IMR-90 (cell line): ENCODE measurements at regions not wholly inside any gene's neighbourhood (a gene's known extent, or its start where the extent isn't known, plus 50 kb on each side); places are given as distances from the start of the nearest gene placed in this dataset.

Source experiments
- ATAC-seq: fragments of 200-7000 bp; cut with Tn5 transposase; 2 replicates; pipeline ENCODE4 v1.9.1; 2020; ENCODE audit warnings: low read depth, mild to moderate bottlenecking, moderate library complexity
- BruUV-seq: library from RNA; stranded (reverse); fragments of 400-500 nt; replicated peaks from 2 replicates; lab custom pipeline; 2021; lab: Mats Ljungman, UMichigan
- CTCF ChIA-PET: fragments of 300-600 bp; formaldehyde crosslinking; extraction: SDS; loops from one replicate; lab custom pipeline; 2021; ENCODE audit warnings: antibody characterized with exemption; lab: Yijun Ruan, JAX
- POLR2A ChIA-PET: fragments of 300-600 bp; sonication (Branson Sonifier 250); formaldehyde crosslinking; loops from one replicate; lab custom pipeline; 2022; ENCODE audit warnings: antibody characterized with exemption; ENCODE audit not compliant: unreplicated experiment; lab: Charles Lee
- DNase-seq: peaks from one replicate; pipeline ENCODE4 v3.0.0; 2013
- H2AFZ ChIP-seq: replicated peaks from 2 replicates; pipeline ENCODE3; 2013; ENCODE audit warnings: low read length, mild to moderate bottlenecking; ENCODE audit not compliant: poor library complexity
- H2AK5ac ChIP-seq: 2 replicates; pipeline ENCODE4 v1.6.1; 2013; ENCODE audit warnings: low read depth, low read length, inconsistent platforms
- H2AK9ac ChIP-seq: replicated peaks from 2 replicates; pipeline ENCODE3; 2013; ENCODE audit warnings: mild to moderate bottlenecking, low read depth, low read length, moderate library complexity; ENCODE audit not compliant: poor library complexity
- H2BK120ac ChIP-seq: 2 replicates; pipeline ENCODE4 v1.6.1; 2013; ENCODE audit warnings: low read depth, low read length, inconsistent platforms
- H2BK15ac ChIP-seq: 3 replicates; pipeline ENCODE4 v1.6.1; 2013; ENCODE audit warnings: low read depth, low read length, inconsistent platforms
- H2BK20ac ChIP-seq: 2 replicates; pipeline ENCODE4 v1.6.1; 2013; ENCODE audit warnings: low read depth, mild to moderate bottlenecking, inconsistent platforms, low read length, moderate library complexity
- H2BK5ac ChIP-seq: 2 replicates; pipeline ENCODE4 v1.6.1; 2013; ENCODE audit warnings: mild to moderate bottlenecking, low read depth, low read length, inconsistent platforms; ENCODE audit not compliant: poor library complexity, severe bottlenecking
- H3K14ac ChIP-seq: replicated peaks from 2 replicates; pipeline ENCODE4 v1.6.1; 2013; ENCODE audit warnings: low read depth, low read length, inconsistent platforms
- H3K18ac ChIP-seq: 2 replicates; pipeline ENCODE4 v1.6.1; 2013; ENCODE audit warnings: low read depth, low read length, control low read depth
- H3K23ac ChIP-seq: 2 replicates; pipeline ENCODE4 v1.6.1; 2013; ENCODE audit warnings: low read depth, low read length, inconsistent platforms
- H3K27ac ChIP-seq: 2 replicates; pipeline ENCODE4 v1.5.1; 2013; ENCODE audit warnings: mild to moderate bottlenecking, control low read depth, low read length; ENCODE audit not compliant: insufficient read depth
- H3K27me3 ChIP-seq: 2 replicates; pipeline ENCODE4 v1.6.1; 2013; ENCODE audit warnings: low read length; ENCODE audit not compliant: control insufficient read depth, insufficient read depth
- H3K36me3 ChIP-seq: 2 replicates; pipeline ENCODE4 v1.6.1; 2013; ENCODE audit warnings: low read length, mixed read lengths; ENCODE audit not compliant: control insufficient read depth, insufficient read depth
- H3K4ac ChIP-seq: 2 replicates; pipeline ENCODE4 v1.6.1; 2013; ENCODE audit warnings: low read depth, low read length, inconsistent platforms
- H3K4me1 ChIP-seq: 2 replicates; pipeline ENCODE4 v1.6.1; 2013; ENCODE audit warnings: low read length, mixed read lengths; ENCODE audit not compliant: control insufficient read depth, insufficient read depth
- H3K4me2 ChIP-seq: 2 replicates; pipeline ENCODE4 v1.6.1; 2013; ENCODE audit warnings: low read depth, mild to moderate bottlenecking, control low read depth, low read length, moderate library complexity
- H3K4me3 ChIP-seq: 2 replicates; pipeline ENCODE4 v1.5.1; 2013; ENCODE audit warnings: low read depth, mild to moderate bottlenecking, control low read depth, low read length, moderate library complexity; ENCODE audit not compliant: insufficient read depth
- H3K56ac ChIP-seq: 2 replicates; pipeline ENCODE4 v1.6.1; 2013; ENCODE audit warnings: low read length, inconsistent platforms; ENCODE audit not compliant: insufficient read depth; ENCODE audit errors: extremely low read depth
- H3K79me1 ChIP-seq, 2 experiments: 2 replicates each; pipeline ENCODE4 v1.6.1; 2013; ENCODE audit warnings: low read length in 2 of 2, inconsistent platforms in 1 of 2, low read depth in 1 of 2
- H3K9ac ChIP-seq: 2 replicates; pipeline ENCODE4 v1.6.1; 2013; ENCODE audit warnings: low read depth, low read length, control low read depth
- H3K9me1 ChIP-seq: 2 replicates; pipeline ENCODE4 v1.6.1; 2013; ENCODE audit warnings: low read length, inconsistent platforms; ENCODE audit not compliant: insufficient read depth
- H3K9me3 ChIP-seq: 2 replicates; pipeline ENCODE4 v1.6.1; 2013; ENCODE audit warnings: low read length; ENCODE audit not compliant: control insufficient read depth, insufficient read depth
- H4K20me1 ChIP-seq: 2 replicates; pipeline ENCODE4 v1.6.1; 2013; ENCODE audit warnings: low read length, inconsistent platforms; ENCODE audit not compliant: insufficient read depth
- H4K5ac ChIP-seq: 2 replicates; pipeline ENCODE4 v1.6.1; 2013; ENCODE audit warnings: mild to moderate bottlenecking, low read depth, low read length, control low read depth
- H4K8ac ChIP-seq, 2 experiments: 2 replicates each; pipeline ENCODE4 v1.6.1; 2013; ENCODE audit warnings: low read depth in 2 of 2, low read length in 2 of 2, control low read depth in 1 of 2, inconsistent platforms in 1 of 2
- H4K91ac ChIP-seq: 2 replicates; pipeline ENCODE4 v1.6.1; 2013; ENCODE audit warnings: low read depth, low read length, inconsistent platforms; ENCODE audit not compliant: insufficient read depth
- BHLHE40 ChIP-seq: fragments of 150-350 bp; IDR thresholded peaks from 2 replicates; pipeline ENCODE4 v1.6.1; 2016; ENCODE audit warnings: mild to moderate bottlenecking, low read depth, low read length
- CEBPB ChIP-seq: IDR thresholded peaks from 2 replicates; pipeline ENCODE4 v1.6.1; 2012; ENCODE audit warnings: low read depth, low read length, improper control_type of control experiment
- CHD1 ChIP-seq: IDR thresholded peaks from 2 replicates; pipeline ENCODE4 v1.6.1; 2012; ENCODE audit warnings: low read depth, low read length, improper control_type of control experiment
- CTCF ChIP-seq: conservative IDR thresholded peaks from 2 replicates; pipeline ENCODE4 v1.5.1; 2012; ENCODE audit warnings: mild to moderate bottlenecking, low read depth, low read length, improper control_type of control experiment
- ELK1 ChIP-seq: fragments of 150-350 bp; IDR thresholded peaks from 2 replicates; pipeline ENCODE4 v1.6.1; 2016; ENCODE audit warnings: low read depth, mild to moderate bottlenecking, low read length, moderate library complexity, borderline replicate concordance
- FOS ChIP-seq: fragments of 150-350 bp; IDR thresholded peaks from 2 replicates; pipeline ENCODE4 v1.6.1; 2016; ENCODE audit warnings: low read depth, low read length
- MAFK ChIP-seq: IDR thresholded peaks from 2 replicates; pipeline ENCODE4 v1.6.1; 2012; ENCODE audit warnings: low read depth, low read length, improper control_type of control experiment
- MAZ ChIP-seq: IDR thresholded peaks from 2 replicates; pipeline ENCODE4 v1.6.1; 2012; ENCODE audit warnings: low read depth, mild to moderate bottlenecking, low read length, improper control_type of control experiment, moderate library complexity, borderline replicate concordance
- MXI1 ChIP-seq: IDR thresholded peaks from 2 replicates; pipeline ENCODE4 v1.6.1; 2012; ENCODE audit warnings: low read depth, mild to moderate bottlenecking, low read length, moderate library complexity, borderline replicate concordance
- NFE2L2 ChIP-seq: fragments of 150-350 bp; IDR thresholded peaks from 2 replicates; pipeline ENCODE4 v1.6.1; 2016; ENCODE audit warnings: low read depth, mild to moderate bottlenecking, low read length
- POLR2A ChIP-seq: IDR thresholded peaks from 2 replicates; pipeline ENCODE4 v1.6.1; 2012; ENCODE audit warnings: mild to moderate bottlenecking, low read depth, low read length
- RAD21 ChIP-seq: IDR thresholded peaks from 2 replicates; pipeline ENCODE4 v1.6.1; 2012; ENCODE audit warnings: low read length, improper control_type of control experiment
- RCOR1 ChIP-seq: IDR thresholded peaks from 2 replicates; pipeline ENCODE4 v1.6.1; 2012; ENCODE audit warnings: mild to moderate bottlenecking, low read length, improper control_type of control experiment; ENCODE audit not compliant: insufficient replicate concordance
- RFX5 ChIP-seq: IDR thresholded peaks from 2 replicates; pipeline ENCODE4 v1.8.0; 2012; ENCODE audit warnings: low read depth, mild to moderate bottlenecking, low read length, moderate library complexity
- SMC3 ChIP-seq: fragments of 150-350 bp; IDR thresholded peaks from 2 replicates; pipeline ENCODE4 v1.6.1; 2016; ENCODE audit warnings: low read depth, mild to moderate bottlenecking, antibody characterized with exemption, low read length, moderate library complexity
- USF2 ChIP-seq: fragments of 150-350 bp; IDR thresholded peaks from 2 replicates; pipeline ENCODE4 v1.6.1; 2017; ENCODE audit warnings: mild to moderate bottlenecking, antibody characterized with exemption, low read length, low read depth
- WGBS, 2 experiments: methylation state at CpG; one replicate each; pipeline versions ENCODE4 v1.1.5 to v1.1.7; 2013; ENCODE audit warnings: missing lambda C conversion rate in 2 of 2; ENCODE audit not compliant: insufficient read length in 1 of 2; ENCODE audit errors: extremely low coverage in 2 of 2; 5-methylcytosine and 5-hydroxymethylcytosine counted together
- dilution Hi-C: fragments of 300-500 bp; cut with HindIII; formaldehyde crosslinking; loops from one replicate; pipeline ENCODE4 v1.14.3; 2018; ENCODE audit warnings: low sequenced_read_pairs; ENCODE audit not compliant: unreplicated experiment
- in situ Hi-C: fragments of 300-500 bp; cut with MboI; formaldehyde crosslinking; loops from 3 replicates; pipeline ENCODE4 v1.14.3; 2019; ENCODE audit warnings: low sequenced_read_pairs, inconsistent platforms, mixed read lengths
- intact Hi-C: fragments of 100-400 bp; cut with micrococcal nuclease; formaldehyde crosslinking; loops from 2 replicates; pipeline ENCODE4 v1.10.0; 2022

GRCh38 chr1:187396929-187397796, 568.4 kb downstream of the PLA2G4A start:
- no TSS peak for BruUV-seq
- no peak overlapping the region for H3K4ac ChIP-seq
- H3K79me1 ChIP-seq, result no peaks in the 10 kb centered on the region
- H4K5ac ChIP-seq, result no peak overlapping the region
- H2BK120ac ChIP-seq, result no peak overlapping the region
- H3K27me3 ChIP-seq, result no peaks in the 10 kb centered on the region
- H3K4me2 ChIP-seq, result no peak overlapping the region
- ATAC-seq, result no peak
- H2AFZ ChIP-seq, result no peak overlapping the region
- no peak overlapping the region for H3K27ac ChIP-seq
- no peaks in the 10 kb centered on the region for H3K4me1 ChIP-seq
- ChIA-PET POLR2A (no interaction called here), CTCF (no interaction called here)
- H3K23ac ChIP-seq, result no peak overlapping the region
- peak overlapping the region; percentile 15; the same call in 1 of the 2 replicates for H3K14ac ChIP-seq
- H3K18ac ChIP-seq, result no peak overlapping the region
- H3K56ac ChIP-seq, result no peak overlapping the region
- intact Hi-C loops (no loop called here), dilution Hi-C loops (no loop called here), in situ Hi-C loops (no loop called here)
- H2AK5ac ChIP-seq, result no peak overlapping the region
- no peaks in the 10 kb centered on the region for H4K20me1 ChIP-seq
- H3K36me3 ChIP-seq, result no peaks in the 10 kb centered on the region
- no peaks in the 10 kb centered on the region for H3K9me1 ChIP-seq
- DNase-seq, result no peak
- no peak overlapping the region for H3K9ac ChIP-seq
- H2AK9ac ChIP-seq, result no peak overlapping the region
- H2BK15ac ChIP-seq, result no peak overlapping the region
- no CpG with 5 or more reads among the region's 12 CpGs for WGBS, 2 experiments
- H3K9me3 ChIP-seq, result no peaks in the 10 kb centered on the region
- H2BK5ac ChIP-seq, result no peak overlapping the region
- H4K91ac ChIP-seq, result no peak overlapping the region
- no peak overlapping the region for H3K4me3 ChIP-seq
- no peak for TF ChIP-seq RFX5
- no peak for TF ChIP-seq ELK1
- TF ChIP-seq RAD21, result no peak
- no peak for TF ChIP-seq RCOR1
- TF ChIP-seq CEBPB, result no peak
- no peak for TF ChIP-seq MAZ
- TF ChIP-seq FOS, result no peak
- TF ChIP-seq MXI1, result no peak
- TF ChIP-seq CHD1, result no peak
- TF ChIP-seq BHLHE40, result no peak
- TF ChIP-seq CTCF, result no peak
- no peak for TF ChIP-seq POLR2A
- no peak for TF ChIP-seq MAFK
- TF ChIP-seq NFE2L2, result no peak
- TF ChIP-seq SMC3, result no peak
- TF ChIP-seq USF2, result no peak
- no peak overlapping the region for H2BK20ac ChIP-seq
- H4K8ac ChIP-seq, result no peak overlapping the region
